WTC11 (cell line): ENCODE measurements at regions not wholly inside any gene's neighbourhood (a gene's known extent, or its start where the extent isn't known, plus 50 kb on each side); places are given as distances from the start of the nearest gene placed in this dataset.

Experiments used
- ATAC-seq: fragments of 200-7000 bp; cut with Tn5 transposase; 2 replicates; pipeline ENCODE4 v1.10.0; 2021; ENCODE audit warnings: mild to moderate bottlenecking, moderate library complexity
- CTCF ChIA-PET: fragments of 300-600 bp; sonication (Branson Sonifier 250); formaldehyde crosslinking; loops from one replicate; lab custom pipeline; 2021; ENCODE audit warnings: antibody characterized with exemption; lab: Charles Lee
- POLR2A ChIA-PET: fragments of 350-600 bp; sonication (Branson Sonifier 250); formaldehyde crosslinking; loops from one replicate; lab custom pipeline; 2021; ENCODE audit warnings: antibody characterized with exemption; lab: Charles Lee
- DNase-seq: peaks from one replicate; pipeline ENCODE4 v3.0.0; 2021; ENCODE audit warnings: low spot score
- H3K27ac Mint-ChIP-seq: 2 replicates; pipeline ENCODE4 v1.8.0; 2021; ENCODE audit warnings: mixed read lengths
- H3K27me3 Mint-ChIP-seq: 2 replicates; pipeline ENCODE4 v1.8.0; 2021; ENCODE audit warnings: low read depth, mild to moderate bottlenecking, moderate library complexity, mixed read lengths
- H3K36me3 Mint-ChIP-seq: 2 replicates; pipeline ENCODE4 v1.8.0; 2021; ENCODE audit warnings: mixed read lengths
- H3K4me1 Mint-ChIP-seq: 2 replicates; pipeline ENCODE4 v1.8.0; 2022; ENCODE audit warnings: mixed read lengths
- H3K4me3 Mint-ChIP-seq: 2 replicates; pipeline ENCODE4 v1.8.0; 2021; ENCODE audit warnings: mild to moderate bottlenecking, moderate library complexity, mixed read lengths
- H3K9me3 Mint-ChIP-seq: 2 replicates; pipeline ENCODE4 v1.8.0; 2021; ENCODE audit warnings: mixed read lengths
- CREB1 ChIP-seq: sonication (generic); formaldehyde crosslinking; IDR thresholded peaks from 2 replicates; pipeline ENCODE4 v1.8.0; 2023; ENCODE audit warnings: mild to moderate bottlenecking, missing genetic modification reagents
- GRHL2 ChIP-seq: fragments of 250-450 bp; sonication (Bioruptor Pico); IDR thresholded peaks from 2 replicates; pipeline ENCODE4 v1.8.0; 2022; ENCODE audit warnings: mild to moderate bottlenecking, moderate library complexity; ENCODE audit not compliant: insufficient replicate concordance, severe bottlenecking
- NR3C1 ChIP-seq: sonication (generic); formaldehyde crosslinking; conservative IDR thresholded peaks from 2 replicates; pipeline ENCODE4 v1.8.1; 2023; ENCODE audit warnings: low read depth, mild to moderate bottlenecking, missing genetic modification reagents
- SMAD3 ChIP-seq: sonication (generic); formaldehyde crosslinking; IDR thresholded peaks from 2 replicates; pipeline ENCODE4 v1.8.0; 2022; ENCODE audit warnings: missing genetic modification reagents, mild to moderate bottlenecking, borderline replicate concordance
- TEAD1 ChIP-seq: sonication (generic); formaldehyde crosslinking; IDR thresholded peaks from 2 replicates; pipeline ENCODE4 v1.8.0; 2022; ENCODE audit warnings: mild to moderate bottlenecking, missing genetic modification reagents
- TEAD4 ChIP-seq: sonication (generic); formaldehyde crosslinking; IDR thresholded peaks from 2 replicates; pipeline ENCODE4 v1.8.0; 2022; ENCODE audit warnings: mild to moderate bottlenecking, missing genetic modification reagents
- ZBTB21 ChIP-seq: sonication (generic); formaldehyde crosslinking; IDR thresholded peaks from 2 replicates; pipeline ENCODE4 v1.8.1; 2023; ENCODE audit warnings: mild to moderate bottlenecking, missing genetic modification reagents, borderline replicate concordance
- ZNF219 ChIP-seq: sonication (generic); formaldehyde crosslinking; IDR thresholded peaks from 2 replicates; pipeline ENCODE4 v1.8.0; 2023; ENCODE audit warnings: missing genetic modification reagents, mild to moderate bottlenecking, borderline replicate concordance
- ZNF281 ChIP-seq: sonication (generic); formaldehyde crosslinking; IDR thresholded peaks from 2 replicates; pipeline ENCODE4 v1.8.0; 2023; ENCODE audit warnings: mild to moderate bottlenecking, missing genetic modification reagents
- ZNF317 ChIP-seq: sonication (generic); formaldehyde crosslinking; IDR thresholded peaks from 2 replicates; pipeline ENCODE4 v1.8.1; 2023; ENCODE audit warnings: low read depth, mild to moderate bottlenecking, moderate library complexity, missing genetic modification reagents, borderline replicate concordance
- ZNF423 ChIP-seq: fragments of 250-450 bp; sonication (Bioruptor Pico); IDR thresholded peaks from 2 replicates; pipeline ENCODE4 v2.1.2; 2022; ENCODE audit warnings: mild to moderate bottlenecking, moderate library complexity
- ZNF512 ChIP-seq: sonication (generic); formaldehyde crosslinking; IDR thresholded peaks from 2 replicates; pipeline ENCODE4 v1.8.1; 2022; ENCODE audit warnings: missing genetic modification reagents, borderline replicate concordance
- ZNF671 ChIP-seq: fragments of 250-450 bp; sonication (Bioruptor Pico); IDR thresholded peaks from 2 replicates; pipeline ENCODE4 v1.8.0; 2021; ENCODE audit warnings: mild to moderate bottlenecking
- TF ChIP-seq, protein P1 (sequence below): sonication (generic); formaldehyde crosslinking; IDR thresholded peaks from 2 replicates; pipeline ENCODE4 v1.8.0; 2023; ENCODE audit warnings: missing genetic modification reagents, mild to moderate bottlenecking, borderline replicate concordance
- TF ChIP-seq, protein P2 (sequence below): sonication (generic); formaldehyde crosslinking; IDR thresholded peaks from 2 replicates; pipeline ENCODE4 v1.8.0; 2022; ENCODE audit warnings: missing genetic modification reagents
- TF ChIP-seq, protein P3 (sequence below): sonication (generic); formaldehyde crosslinking; IDR thresholded peaks from 2 replicates; pipeline ENCODE4 v1.8.0; 2022; ENCODE audit warnings: mild to moderate bottlenecking, missing genetic modification reagents

DNA sequence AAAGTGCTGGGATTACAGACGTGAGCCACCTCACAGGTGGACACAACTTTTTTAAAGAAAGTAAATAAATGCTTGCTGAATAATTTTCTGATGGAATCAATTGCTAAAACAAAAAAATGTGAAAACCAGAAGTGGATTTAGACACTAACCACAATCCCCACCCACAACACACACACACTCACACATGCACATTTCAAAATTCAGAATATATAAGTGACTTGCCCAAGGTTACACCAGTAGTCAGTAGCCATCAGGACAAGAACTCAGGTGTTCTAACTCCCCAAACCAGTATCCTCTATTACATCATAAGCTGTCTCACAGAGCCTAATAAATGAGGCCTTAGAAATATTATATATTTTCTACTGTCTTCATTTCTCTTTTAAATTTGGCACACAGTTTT, 1923.6 kb upstream of the PIK3C3 start:
- peaks cover 5% of the 10 kb centered on the region; the same call in 1 of the 2 replicates for H3K9me3 Mint-ChIP-seq
- H3K27me3 Mint-ChIP-seq = no peaks in the 10 kb centered on the region
- TF ChIP-seq GRHL2 (CRISPR knock-in tag) (no peak), TEAD1 (CRISPR knock-in tag) (no peak), TEAD4 (CRISPR knock-in tag) (no peak), NR3C1 (CRISPR knock-in tag) (no peak), ZBTB21 (CRISPR knock-in tag) (no peak), ZNF671 (no peak), ZNF219 (CRISPR knock-in tag) (no peak), ZNF281 (CRISPR knock-in tag) (no peak), CREB1 (CRISPR knock-in tag) (no peak), ZNF512 (CRISPR knock-in tag) (no peak), SMAD3 (CRISPR knock-in tag) (no peak), ZNF317 (CRISPR knock-in tag) (no peak), ZNF423 (CRISPR knock-in tag) (no peak)
- TF ChIP-seq, protein P1, sequence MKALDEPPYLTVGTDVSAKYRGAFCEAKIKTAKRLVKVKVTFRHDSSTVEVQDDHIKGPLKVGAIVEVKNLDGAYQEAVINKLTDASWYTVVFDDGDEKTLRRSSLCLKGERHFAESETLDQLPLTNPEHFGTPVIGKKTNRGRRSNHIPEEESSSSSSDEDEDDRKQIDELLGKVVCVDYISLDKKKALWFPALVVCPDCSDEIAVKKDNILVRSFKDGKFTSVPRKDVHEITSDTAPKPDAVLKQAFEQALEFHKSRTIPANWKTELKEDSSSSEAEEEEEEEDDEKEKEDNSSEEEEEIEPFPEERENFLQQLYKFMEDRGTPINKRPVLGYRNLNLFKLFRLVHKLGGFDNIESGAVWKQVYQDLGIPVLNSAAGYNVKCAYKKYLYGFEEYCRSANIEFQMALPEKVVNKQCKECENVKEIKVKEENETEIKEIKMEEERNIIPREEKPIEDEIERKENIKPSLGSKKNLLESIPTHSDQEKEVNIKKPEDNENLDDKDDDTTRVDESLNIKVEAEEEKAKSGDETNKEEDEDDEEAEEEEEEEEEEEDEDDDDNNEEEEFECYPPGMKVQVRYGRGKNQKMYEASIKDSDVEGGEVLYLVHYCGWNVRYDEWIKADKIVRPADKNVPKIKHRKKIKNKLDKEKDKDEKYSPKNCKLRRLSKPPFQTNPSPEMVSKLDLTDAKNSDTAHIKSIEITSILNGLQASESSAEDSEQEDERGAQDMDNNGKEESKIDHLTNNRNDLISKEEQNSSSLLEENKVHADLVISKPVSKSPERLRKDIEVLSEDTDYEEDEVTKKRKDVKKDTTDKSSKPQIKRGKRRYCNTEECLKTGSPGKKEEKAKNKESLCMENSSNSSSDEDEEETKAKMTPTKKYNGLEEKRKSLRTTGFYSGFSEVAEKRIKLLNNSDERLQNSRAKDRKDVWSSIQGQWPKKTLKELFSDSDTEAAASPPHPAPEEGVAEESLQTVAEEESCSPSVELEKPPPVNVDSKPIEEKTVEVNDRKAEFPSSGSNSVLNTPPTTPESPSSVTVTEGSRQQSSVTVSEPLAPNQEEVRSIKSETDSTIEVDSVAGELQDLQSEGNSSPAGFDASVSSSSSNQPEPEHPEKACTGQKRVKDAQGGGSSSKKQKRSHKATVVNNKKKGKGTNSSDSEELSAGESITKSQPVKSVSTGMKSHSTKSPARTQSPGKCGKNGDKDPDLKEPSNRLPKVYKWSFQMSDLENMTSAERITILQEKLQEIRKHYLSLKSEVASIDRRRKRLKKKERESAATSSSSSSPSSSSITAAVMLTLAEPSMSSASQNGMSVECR (CRISPR knock-in tag) = no peak
- TF ChIP-seq, protein P2, sequence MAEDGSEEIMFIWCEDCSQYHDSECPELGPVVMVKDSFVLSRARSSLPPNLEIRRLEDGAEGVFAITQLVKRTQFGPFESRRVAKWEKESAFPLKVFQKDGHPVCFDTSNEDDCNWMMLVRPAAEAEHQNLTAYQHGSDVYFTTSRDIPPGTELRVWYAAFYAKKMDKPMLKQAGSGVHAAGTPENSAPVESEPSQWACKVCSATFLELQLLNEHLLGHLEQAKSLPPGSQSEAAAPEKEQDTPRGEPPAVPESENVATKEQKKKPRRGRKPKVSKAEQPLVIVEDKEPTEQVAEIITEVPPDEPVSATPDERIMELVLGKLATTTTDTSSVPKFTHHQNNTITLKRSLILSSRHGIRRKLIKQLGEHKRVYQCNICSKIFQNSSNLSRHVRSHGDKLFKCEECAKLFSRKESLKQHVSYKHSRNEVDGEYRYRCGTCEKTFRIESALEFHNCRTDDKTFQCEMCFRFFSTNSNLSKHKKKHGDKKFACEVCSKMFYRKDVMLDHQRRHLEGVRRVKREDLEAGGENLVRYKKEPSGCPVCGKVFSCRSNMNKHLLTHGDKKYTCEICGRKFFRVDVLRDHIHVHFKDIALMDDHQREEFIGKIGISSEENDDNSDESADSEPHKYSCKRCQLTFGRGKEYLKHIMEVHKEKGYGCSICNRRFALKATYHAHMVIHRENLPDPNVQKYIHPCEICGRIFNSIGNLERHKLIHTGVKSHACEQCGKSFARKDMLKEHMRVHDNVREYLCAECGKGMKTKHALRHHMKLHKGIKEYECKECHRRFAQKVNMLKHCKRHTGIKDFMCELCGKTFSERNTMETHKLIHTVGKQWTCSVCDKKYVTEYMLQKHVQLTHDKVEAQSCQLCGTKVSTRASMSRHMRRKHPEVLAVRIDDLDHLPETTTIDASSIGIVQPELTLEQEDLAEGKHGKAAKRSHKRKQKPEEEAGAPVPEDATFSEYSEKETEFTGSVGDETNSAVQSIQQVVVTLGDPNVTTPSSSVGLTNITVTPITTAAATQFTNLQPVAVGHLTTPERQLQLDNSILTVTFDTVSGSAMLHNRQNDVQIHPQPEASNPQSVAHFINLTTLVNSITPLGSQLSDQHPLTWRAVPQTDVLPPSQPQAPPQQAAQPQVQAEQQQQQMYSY = no peak
- TF ChIP-seq, protein P3, sequence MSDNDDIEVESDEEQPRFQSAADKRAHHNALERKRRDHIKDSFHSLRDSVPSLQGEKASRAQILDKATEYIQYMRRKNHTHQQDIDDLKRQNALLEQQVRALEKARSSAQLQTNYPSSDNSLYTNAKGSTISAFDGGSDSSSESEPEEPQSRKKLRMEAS = no peak
- no peaks in the 10 kb centered on the region for H3K36me3 Mint-ChIP-seq
- ChIA-PET CTCF (no interaction called here), POLR2A (no interaction called here)
- H3K27ac Mint-ChIP-seq = no peak overlapping the region
- no peaks in the 10 kb centered on the region for H3K4me1 Mint-ChIP-seq
- DNase-seq (no peak), ATAC-seq (no peak)
- no peak overlapping the region for H3K4me3 Mint-ChIP-seq
